OCI-LY1 (cell line): ENCODE measurements at regions not wholly inside any gene's neighbourhood (a gene's known extent, or its start where the extent isn't known, plus 50 kb on each side); places are given as distances from the start of the nearest gene placed in this dataset.

Experiments
- EZH2 ChIP-seq: fragments of 200-600 bp; sonication (generic), shearing (Covaris generic); IDR thresholded peaks from 2 replicates; pipeline ENCODE4 v1.8.0; 2017; ENCODE audit warnings: borderline replicate concordance, mixed run types, mild to moderate bottlenecking, antibody characterized with exemption, low read length, moderate library complexity, mixed read lengths
- TF ChIP-seq, protein P1 (sequence below): fragments of 200-600 bp; sonication (generic), shearing (Covaris generic); IDR thresholded peaks from 2 replicates; pipeline ENCODE4 v1.5.1; 2017; ENCODE audit warnings: mild to moderate bottlenecking, antibody characterized with exemption, low read length, moderate library complexity, mixed read lengths

- TF ChIP-seq, protein P1, sequence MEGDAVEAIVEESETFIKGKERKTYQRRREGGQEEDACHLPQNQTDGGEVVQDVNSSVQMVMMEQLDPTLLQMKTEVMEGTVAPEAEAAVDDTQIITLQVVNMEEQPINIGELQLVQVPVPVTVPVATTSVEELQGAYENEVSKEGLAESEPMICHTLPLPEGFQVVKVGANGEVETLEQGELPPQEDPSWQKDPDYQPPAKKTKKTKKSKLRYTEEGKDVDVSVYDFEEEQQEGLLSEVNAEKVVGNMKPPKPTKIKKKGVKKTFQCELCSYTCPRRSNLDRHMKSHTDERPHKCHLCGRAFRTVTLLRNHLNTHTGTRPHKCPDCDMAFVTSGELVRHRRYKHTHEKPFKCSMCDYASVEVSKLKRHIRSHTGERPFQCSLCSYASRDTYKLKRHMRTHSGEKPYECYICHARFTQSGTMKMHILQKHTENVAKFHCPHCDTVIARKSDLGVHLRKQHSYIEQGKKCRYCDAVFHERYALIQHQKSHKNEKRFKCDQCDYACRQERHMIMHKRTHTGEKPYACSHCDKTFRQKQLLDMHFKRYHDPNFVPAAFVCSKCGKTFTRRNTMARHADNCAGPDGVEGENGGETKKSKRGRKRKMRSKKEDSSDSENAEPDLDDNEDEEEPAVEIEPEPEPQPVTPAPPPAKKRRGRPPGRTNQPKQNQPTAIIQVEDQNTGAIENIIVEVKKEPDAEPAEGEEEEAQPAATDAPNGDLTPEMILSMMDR = no peak
- no peak for TF ChIP-seq EZH2
Measured at GRCh38 chr16:63612462-63613227, 1509.2 kb downstream of the CDH11 start.
